ENCODE measurements at regions not wholly inside any gene's neighbourhood (a gene's known extent, or its start where the extent isn't known, plus 50 kb on each side); places are given as distances from the start of the nearest gene placed in this dataset.

DNA sequence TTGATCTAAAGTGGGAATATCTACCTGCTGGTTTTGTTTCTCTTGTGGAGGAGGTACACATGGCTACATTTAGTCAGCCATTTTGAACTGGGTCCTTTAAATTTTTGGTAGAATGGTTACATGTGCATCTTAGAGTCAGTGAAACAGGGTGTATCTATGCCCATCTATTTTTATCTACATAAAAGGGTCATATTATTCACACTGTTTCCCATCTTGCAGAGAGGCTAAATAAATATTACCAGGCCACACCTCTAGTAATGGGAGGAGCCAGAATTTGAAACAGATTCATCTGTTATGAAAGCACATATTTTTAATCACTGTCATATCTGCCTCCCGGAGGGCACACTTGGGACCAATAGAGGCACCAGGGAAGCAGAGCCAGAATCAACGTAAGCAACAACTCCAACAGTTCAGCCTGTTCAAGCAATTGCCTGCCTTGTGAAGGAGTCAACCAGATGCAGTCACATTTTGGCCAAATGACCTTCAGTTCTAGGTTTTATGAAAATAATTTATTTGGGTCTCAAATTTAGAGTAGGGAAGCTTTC, 376.8 kb downstream of the TSN start:
- no peaks in the 10 kb centered on the region for H3K4me1 Mint-ChIP-seq
- Histone ChIP-seq H2AFZ (replicated peaks) (no peak overlapping the region), H3F3A (ENCODE audit: low read depth) (no peaks in the 10 kb centered on the region), H3K4me2 (no peak overlapping the region), H4K20me1 (ENCODE audit: low read depth) (no peaks in the 10 kb centered on the region), H3K9me3 (ENCODE audit: low read depth) (peaks cover 26% of the 10 kb centered on the region), H3K4me1 (no peaks in the 10 kb centered on the region), H3K9ac (no peak overlapping the region), H3K79me2 (ENCODE audit: low read depth) (no peaks in the 10 kb centered on the region), H3K27ac (no peak overlapping the region), H3K27me3 (no peaks in the 10 kb centered on the region), H3K4me3 (no peak overlapping the region), H3K36me3 (no peaks in the 10 kb centered on the region)
- no peak overlapping the region for H3K4me3 Mint-ChIP-seq
- DNase-seq (ENCODE audit: low spot score), result no peak
- peaks cover 8% of the 10 kb centered on the region for H3K36me3 Mint-ChIP-seq
- peaks cover 43% of the 10 kb centered on the region for H3K9me3 Mint-ChIP-seq
- TF ChIP-seq EZH2 (IDR thresholded peaks at IDR 0.05) (no peak), EZH2phosphoT487 (IDR thresholded peaks at IDR 0.05) (no peak)
- TF ChIP-seq, protein P1, sequence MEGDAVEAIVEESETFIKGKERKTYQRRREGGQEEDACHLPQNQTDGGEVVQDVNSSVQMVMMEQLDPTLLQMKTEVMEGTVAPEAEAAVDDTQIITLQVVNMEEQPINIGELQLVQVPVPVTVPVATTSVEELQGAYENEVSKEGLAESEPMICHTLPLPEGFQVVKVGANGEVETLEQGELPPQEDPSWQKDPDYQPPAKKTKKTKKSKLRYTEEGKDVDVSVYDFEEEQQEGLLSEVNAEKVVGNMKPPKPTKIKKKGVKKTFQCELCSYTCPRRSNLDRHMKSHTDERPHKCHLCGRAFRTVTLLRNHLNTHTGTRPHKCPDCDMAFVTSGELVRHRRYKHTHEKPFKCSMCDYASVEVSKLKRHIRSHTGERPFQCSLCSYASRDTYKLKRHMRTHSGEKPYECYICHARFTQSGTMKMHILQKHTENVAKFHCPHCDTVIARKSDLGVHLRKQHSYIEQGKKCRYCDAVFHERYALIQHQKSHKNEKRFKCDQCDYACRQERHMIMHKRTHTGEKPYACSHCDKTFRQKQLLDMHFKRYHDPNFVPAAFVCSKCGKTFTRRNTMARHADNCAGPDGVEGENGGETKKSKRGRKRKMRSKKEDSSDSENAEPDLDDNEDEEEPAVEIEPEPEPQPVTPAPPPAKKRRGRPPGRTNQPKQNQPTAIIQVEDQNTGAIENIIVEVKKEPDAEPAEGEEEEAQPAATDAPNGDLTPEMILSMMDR (IDR thresholded peaks at IDR 0.05), result no peak
- H3K27me3 Mint-ChIP-seq (ENCODE audit: insufficient read depth, low read depth), result peaks cover 3% of the 10 kb centered on the region
- H3K27ac Mint-ChIP-seq, result no peak overlapping the region

DNA sequence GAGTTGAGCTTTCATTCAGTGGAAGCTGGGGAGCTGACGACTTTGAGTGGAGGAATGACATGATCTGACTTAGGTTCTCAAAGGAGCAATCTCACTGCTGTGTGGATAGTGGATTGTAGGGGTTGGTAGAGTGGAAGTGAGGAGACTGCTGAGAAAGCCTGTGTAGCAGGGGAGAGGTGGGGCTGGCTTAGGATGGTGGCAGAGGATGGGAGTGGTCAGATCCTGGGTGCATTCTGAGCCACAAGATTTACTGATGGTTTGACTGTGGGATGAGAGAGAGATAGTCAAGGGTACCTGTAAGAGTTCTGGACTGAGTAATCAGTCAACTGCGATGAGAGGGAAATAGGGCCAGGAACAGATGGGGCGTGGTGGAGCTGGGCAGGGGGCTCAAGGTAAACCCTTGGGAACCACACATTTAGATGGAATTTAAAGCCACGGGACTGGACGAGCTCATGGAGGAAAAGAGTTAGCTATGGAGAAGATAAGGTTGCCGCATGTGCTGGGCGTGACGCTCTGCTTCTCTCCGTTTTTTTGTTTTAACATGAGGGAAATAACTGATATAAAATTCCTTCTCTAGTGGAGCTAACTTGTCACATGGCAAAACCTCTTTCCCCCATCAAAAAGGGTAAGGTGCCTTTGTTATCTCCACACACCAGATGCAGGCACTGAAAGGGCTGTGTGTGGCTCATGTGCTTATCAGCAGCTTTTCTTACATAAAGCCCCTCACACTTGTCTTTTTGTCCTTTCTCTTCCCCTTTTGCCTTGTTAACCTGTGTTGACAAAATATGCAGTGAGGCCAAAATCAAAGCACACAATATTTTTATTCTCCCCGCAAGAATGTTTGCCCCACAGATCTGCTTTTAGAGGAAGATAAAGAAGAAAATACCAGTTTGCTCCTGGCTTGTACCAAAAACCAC, 379.8 kb downstream of the TSN start:
- Histone ChIP-seq H3F3A (ENCODE audit: low read depth) (no peaks in the 10 kb centered on the region), H3K4me1 (no peaks in the 10 kb centered on the region), H3K9me3 (ENCODE audit: low read depth) (peaks cover 3% of the 10 kb centered on the region), H3K9ac (no peak overlapping the region), H2AFZ (replicated peaks) (peak overlapping the region; percentile 71), H3K27me3 (no peaks in the 10 kb centered on the region), H4K20me1 (ENCODE audit: low read depth) (no peaks in the 10 kb centered on the region), H3K36me3 (no peaks in the 10 kb centered on the region), H3K79me2 (ENCODE audit: low read depth) (no peaks in the 10 kb centered on the region), H3K4me2 (no peak overlapping the region), H3K4me3 (no peak overlapping the region), H3K27ac (no peak overlapping the region)
- TF ChIP-seq EZH2phosphoT487 (IDR thresholded peaks at IDR 0.05), result no peak
- TF ChIP-seq, protein P1 (IDR thresholded peaks at IDR 0.05), result no peak
- no peak for TF ChIP-seq EZH2 (IDR thresholded peaks at IDR 0.05)
- DNase-seq (ENCODE audit: low spot score), result no peak
- H3K4me3 Mint-ChIP-seq, result no peak overlapping the region
- H3K4me1 Mint-ChIP-seq, result peaks cover 15% of the 10 kb centered on the region
- peaks cover 17% of the 10 kb centered on the region for H3K9me3 Mint-ChIP-seq
- H3K27ac Mint-ChIP-seq, result no peak overlapping the region
- H3K27me3 Mint-ChIP-seq (ENCODE audit: insufficient read depth, low read depth), result peaks cover 3% of the 10 kb centered on the region
- peaks cover 8% of the 10 kb centered on the region for H3K36me3 Mint-ChIP-seq

DNA sequence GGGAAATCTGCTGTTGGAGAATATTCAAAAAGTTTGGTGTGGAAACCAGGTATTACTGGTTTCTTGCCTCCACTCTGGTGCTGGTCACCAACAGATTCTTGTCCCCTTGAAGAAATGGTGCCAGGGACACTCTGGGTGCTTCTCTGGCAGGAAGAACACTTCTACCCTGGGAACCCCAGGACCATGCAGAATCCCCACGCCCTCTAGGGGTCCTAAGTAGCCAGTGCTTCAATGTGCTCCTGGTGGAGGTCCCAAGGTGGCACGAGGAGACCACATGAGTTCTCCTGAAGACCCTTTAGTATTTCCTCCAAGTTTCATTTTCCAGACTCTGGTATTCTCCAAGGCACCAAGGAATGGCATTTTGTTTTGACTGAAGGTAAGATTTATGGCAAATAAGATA, 380.6 kb downstream of the TSN start:
- peaks cover 5% of the 10 kb centered on the region for H3K27me3 Mint-ChIP-seq (ENCODE audit: insufficient read depth, low read depth)
- peaks cover 10% of the 10 kb centered on the region for H3K9me3 Mint-ChIP-seq
- H3K36me3 ChIP-seq, result no peaks in the 10 kb centered on the region
- H3K4me1 Mint-ChIP-seq, result peaks cover 15% of the 10 kb centered on the region
- no peak overlapping the region for H3K27ac Mint-ChIP-seq
- H3K9ac ChIP-seq, result no peak overlapping the region
- TF ChIP-seq EZH2 (IDR thresholded peaks at IDR 0.05), result no peak
- TF ChIP-seq EZH2phosphoT487 (IDR thresholded peaks at IDR 0.05), result no peak
- TF ChIP-seq, protein P1 (IDR thresholded peaks at IDR 0.05), result peak; percentile 48
- no peak overlapping the region for H3K4me2 ChIP-seq
- H3K9me3 ChIP-seq (ENCODE audit: low read depth), result no peaks in the 10 kb centered on the region
- no peaks in the 10 kb centered on the region for H3F3A ChIP-seq (ENCODE audit: low read depth)
- no peak overlapping the region for H3K4me3 Mint-ChIP-seq
- H3K27me3 ChIP-seq, result no peaks in the 10 kb centered on the region
- H3K27ac ChIP-seq, result no peak overlapping the region
- H3K4me1 ChIP-seq, result no peaks in the 10 kb centered on the region
- H3K79me2 ChIP-seq (ENCODE audit: low read depth), result no peaks in the 10 kb centered on the region
- H3K4me3 ChIP-seq, result no peak overlapping the region
- peaks cover 3% of the 10 kb centered on the region for H3K36me3 Mint-ChIP-seq
- no peaks in the 10 kb centered on the region for H4K20me1 ChIP-seq (ENCODE audit: low read depth)
- peak overlapping the region; percentile 71 for H2AFZ ChIP-seq (replicated peaks)
- DNase-seq (ENCODE audit: low spot score), result peak; percentile 47

Data from neural progenitor cell (in vitro differentiated cells).